BE2C (cell line): ENCODE measurements at regions not wholly inside any gene's neighbourhood (a gene's known extent, or its start where the extent isn't known, plus 50 kb on each side); places are given as distances from the start of the nearest gene placed in this dataset.
"Not testable (repeated sequence)": the region's sequence is repeated elsewhere in the genome, so short reads cannot be mapped to it uniquely, and the experiment has no call there.

Experiments used
- DNase-seq: peaks from one replicate; pipeline ENCODE4 v3.0.0-alpha.2; 2020
- H3K27me3 ChIP-seq: fragments of 250-450 bp; sonication (Bioruptor Pico); 2 replicates; pipeline ENCODE4 v1.5.1; 2020; ENCODE audit warnings: mild to moderate bottlenecking
- H3K36me3 ChIP-seq: fragments of 250-450 bp; sonication (Bioruptor Pico); 2 replicates; pipeline ENCODE4 v1.5.1; 2020; ENCODE audit warnings: mild to moderate bottlenecking
- H3K4me1 ChIP-seq: fragments of 250-450 bp; sonication (Bioruptor Pico); 2 replicates; pipeline ENCODE4 v1.5.1; 2020
- H3K4me3 ChIP-seq: 2 replicates; pipeline ENCODE4 v1.5.1; 2011; ENCODE audit warnings: low read depth, low read length
- H3K9me3 ChIP-seq: fragments of 250-450 bp; sonication (Bioruptor Pico); 2 replicates; pipeline ENCODE4 v1.5.1; 2020
- CTCF ChIP-seq: IDR thresholded peaks from 2 replicates; pipeline ENCODE4 v1.5.1; 2012; ENCODE audit warnings: mild to moderate bottlenecking, low read depth, low read length

GRCh38 chr1:203405703-203406438 is 54.9 kb upstream of the FMOD start:
- Histone ChIP-seq H3K4me1 (peaks cover 4% of the 10 kb centered on the region; the same call in 1 of the 2 replicates), H3K9me3 (no peaks in the 10 kb centered on the region; the same call in 1 of the 2 replicates), H3K4me3 (no peak overlapping the region), H3K27me3 (no peaks in the 10 kb centered on the region), H3K36me3 (no peaks in the 10 kb centered on the region)
- no peak for DNase-seq
- TF ChIP-seq CTCF, result no peak

- H3K27me3 ChIP-seq, result no peaks in the 10 kb centered on the region
- no peak overlapping the region for H3K4me3 ChIP-seq
- peaks cover 4% of the 10 kb centered on the region; the same call in 1 of the 2 replicates for H3K4me1 ChIP-seq
- no peak for DNase-seq
- H3K9me3 ChIP-seq, result no peaks in the 10 kb centered on the region; the same call in 1 of the 2 replicates
- TF ChIP-seq CTCF, result no peak
- no peaks in the 10 kb centered on the region for H3K36me3 ChIP-seq
These were observed 55.6 kb upstream of the FMOD start for GRCh38 chr1:203406446-203407045.

GRCh38 chr1:203407296-203407695 is 56.4 kb upstream of the FMOD start:
- no peaks in the 10 kb centered on the region; the same call in 1 of the 2 replicates for H3K9me3 ChIP-seq
- no peaks in the 10 kb centered on the region for H3K36me3 ChIP-seq
- H3K4me1 ChIP-seq, result peaks cover 4% of the 10 kb centered on the region; the same call in 1 of the 2 replicates
- no peaks in the 10 kb centered on the region for H3K27me3 ChIP-seq
- no peak for TF ChIP-seq CTCF
- no peak overlapping the region for H3K4me3 ChIP-seq
- DNase-seq, result no peak

- H3K27me3 ChIP-seq, result no peaks in the 10 kb centered on the region
- DNase-seq, result no peak
- H3K4me3 ChIP-seq, result no peak overlapping the region
- no peaks in the 10 kb centered on the region for H3K4me1 ChIP-seq
- no peaks in the 10 kb centered on the region for H3K36me3 ChIP-seq
- no peak for TF ChIP-seq CTCF
- H3K9me3 ChIP-seq, result no peaks in the 10 kb centered on the region; the same call in 1 of the 2 replicates
These were observed 57.9 kb upstream of the FMOD start for GRCh38 chr1:203408486-203409481.

GRCh38 chr1:203410182-203410900 is 59.4 kb upstream of the FMOD start:
- Histone ChIP-seq H3K4me1 (no peaks in the 10 kb centered on the region), H3K9me3 (no peaks in the 10 kb centered on the region; the same call in 1 of the 2 replicates), H3K27me3 (no peaks in the 10 kb centered on the region), H3K4me3 (no peak overlapping the region), H3K36me3 (no peaks in the 10 kb centered on the region)
- TF ChIP-seq CTCF, result no peak
- no peak for DNase-seq

- H3K9me3 ChIP-seq, H3K36me3 ChIP-seq, DNase-seq, H3K4me1 ChIP-seq, H3K4me3 ChIP-seq, H3K27me3 ChIP-seq: not testable (repeated sequence)
These were observed 60.5 kb upstream of the FMOD start for GRCh38 chr1:203411431-203411830.
